Stimulated activated CD8-positive, alpha-beta memory T cell treated with anti-CD3 and anti-CD28 coated beads, Interleukin-12 subunit alpha, Interleukin-12 subunit beta, amount 100 ng/mL, for 4 hours (primary cell): ENCODE measurements at regions not wholly inside any gene's neighbourhood (a gene's known extent, or its start where the extent isn't known, plus 50 kb on each side); places are given as distances from the start of the nearest gene placed in this dataset.

ENCODE experiments used
- DNase-seq: peaks from one replicate; pipeline ENCODE4 v3.0.0-alpha.2; 2020; ENCODE audit warnings: low read depth

DNA sequence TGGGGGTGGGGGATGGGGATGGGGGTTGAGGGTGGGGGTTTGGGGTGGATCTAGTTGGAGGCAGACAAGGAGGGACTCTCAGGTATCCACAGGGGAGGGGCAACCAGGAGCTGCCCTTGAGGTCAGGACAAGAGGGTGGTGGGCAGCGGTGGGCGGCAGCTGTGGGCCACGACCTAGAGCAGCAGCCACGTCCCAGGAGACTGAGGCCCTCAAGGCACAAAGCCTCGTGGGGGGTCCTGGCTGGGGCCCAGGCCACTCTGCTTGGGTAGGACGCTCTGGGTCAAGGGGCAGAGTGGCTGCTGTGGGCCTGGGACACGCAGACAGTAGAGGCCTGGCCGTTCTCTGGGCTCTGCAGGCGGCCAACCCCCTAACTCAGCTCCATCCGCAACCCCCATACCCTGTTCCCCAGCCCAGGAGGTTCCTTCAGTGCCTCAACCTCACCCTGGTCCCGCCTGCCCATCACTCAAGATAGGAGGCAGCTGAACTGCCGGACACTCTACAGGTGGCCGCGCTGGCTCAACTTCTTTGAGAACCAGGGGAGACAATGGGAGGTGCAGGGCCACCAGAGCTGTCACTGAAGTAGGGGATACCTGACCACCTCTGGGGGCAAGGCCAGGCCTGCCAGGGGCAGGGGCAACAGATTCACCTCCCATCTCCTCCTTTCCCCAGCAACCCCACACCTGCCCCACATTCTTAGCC lies 75.6 kb downstream of the ENGASE start:
- no peak for DNase-seq

DNA sequence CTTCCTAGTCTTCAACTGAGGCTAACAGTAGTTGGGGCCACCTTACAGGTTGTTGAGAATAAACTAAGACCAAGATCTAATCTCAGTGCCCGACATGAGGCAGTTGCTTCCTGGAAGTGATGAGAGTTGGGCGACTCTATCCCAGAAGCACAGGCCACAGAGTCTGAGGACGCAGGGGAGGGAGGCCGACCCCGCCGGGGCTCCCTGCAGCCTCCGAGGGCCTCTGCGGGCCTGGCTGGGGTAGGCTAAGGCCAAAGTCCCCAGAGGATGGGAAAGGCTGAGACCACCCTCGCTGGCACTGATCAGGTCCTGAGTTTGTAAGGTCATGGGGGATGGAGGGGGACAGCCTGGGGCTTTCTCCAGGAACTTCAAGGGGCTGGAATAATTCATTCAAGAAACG lies 74.0 kb downstream of the ENGASE start:
- DNase-seq = no peak

DNA sequence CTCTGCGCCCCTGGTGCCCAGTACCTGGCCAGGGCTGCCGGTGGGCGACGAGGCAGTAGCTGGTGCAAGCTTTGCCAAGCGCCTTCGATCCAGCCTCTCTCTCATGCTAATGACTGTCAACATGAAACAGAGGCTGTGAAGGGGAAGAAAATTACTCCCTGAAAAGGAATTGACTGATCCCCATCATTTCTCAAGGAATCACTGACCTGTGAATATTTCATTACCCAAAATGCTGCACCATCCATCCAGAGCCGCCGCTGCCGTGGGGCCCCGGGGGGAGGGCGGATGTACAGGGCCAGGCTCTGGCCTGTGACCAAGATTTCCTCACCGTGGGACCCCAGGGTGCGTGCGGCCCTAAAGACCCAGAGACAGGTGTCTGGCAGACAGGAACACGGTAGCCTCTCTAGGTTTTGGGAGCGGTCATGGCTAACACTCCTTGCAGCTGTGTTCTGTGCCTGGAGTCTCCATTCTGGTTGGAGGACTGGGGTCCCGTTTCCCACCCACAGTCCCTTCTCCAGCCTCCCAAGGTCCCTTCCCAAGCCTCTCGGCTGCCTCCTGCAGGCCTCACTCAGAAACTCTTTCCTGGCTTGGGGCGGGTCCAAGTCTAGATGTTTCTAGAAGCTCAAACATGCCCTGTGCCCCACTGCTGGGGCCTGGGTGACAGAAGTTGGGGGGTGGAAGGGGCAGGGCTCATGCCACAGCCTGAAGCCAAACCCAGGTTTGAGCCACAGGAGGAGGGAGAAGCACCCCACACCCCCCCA lies 73.3 kb downstream of the ENGASE start:
- no peak for DNase-seq

DNA sequence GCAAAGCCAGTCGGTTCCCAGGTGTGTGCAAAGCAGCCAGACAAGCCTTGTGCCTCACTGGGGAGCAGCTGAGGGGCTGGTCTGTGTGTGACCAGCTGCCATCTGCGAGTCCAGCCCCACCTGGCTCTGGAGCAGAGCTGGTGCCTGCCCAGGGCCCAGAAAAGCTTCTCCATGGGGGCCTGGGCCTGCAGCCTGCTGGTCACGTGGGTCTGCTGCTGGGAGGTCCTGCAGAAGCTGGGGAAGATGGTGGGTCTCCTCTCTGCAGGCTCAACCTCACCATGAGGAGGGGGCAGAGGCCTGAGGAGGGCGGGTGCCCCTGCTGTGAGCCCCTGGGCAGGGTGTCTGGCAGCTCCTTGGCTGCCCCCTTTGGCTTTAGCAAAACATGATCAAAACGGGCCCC lies 71.9 kb downstream of the ENGASE start:
- DNase-seq = no peak

DNA sequence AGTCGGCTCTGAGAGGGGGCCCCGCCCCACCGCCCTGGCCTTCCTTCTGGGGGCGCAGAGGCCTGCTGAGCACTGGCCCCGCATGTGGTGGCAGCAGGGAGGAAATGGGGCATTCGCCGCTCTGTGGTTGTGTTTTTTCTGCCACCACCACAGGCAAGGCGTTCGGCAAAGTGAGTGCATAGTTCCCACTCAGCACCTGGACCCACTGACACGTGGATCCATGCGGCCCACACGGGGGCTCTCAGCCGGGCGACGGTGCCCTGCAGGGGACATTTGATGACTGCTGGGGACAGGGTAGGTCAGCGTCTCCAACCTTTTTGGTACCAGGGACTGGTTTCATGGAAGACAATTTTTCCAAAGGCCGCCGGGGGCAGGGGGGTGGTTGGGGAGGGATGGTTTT lies 70.9 kb downstream of the ENGASE start:
- no peak for DNase-seq

DNA sequence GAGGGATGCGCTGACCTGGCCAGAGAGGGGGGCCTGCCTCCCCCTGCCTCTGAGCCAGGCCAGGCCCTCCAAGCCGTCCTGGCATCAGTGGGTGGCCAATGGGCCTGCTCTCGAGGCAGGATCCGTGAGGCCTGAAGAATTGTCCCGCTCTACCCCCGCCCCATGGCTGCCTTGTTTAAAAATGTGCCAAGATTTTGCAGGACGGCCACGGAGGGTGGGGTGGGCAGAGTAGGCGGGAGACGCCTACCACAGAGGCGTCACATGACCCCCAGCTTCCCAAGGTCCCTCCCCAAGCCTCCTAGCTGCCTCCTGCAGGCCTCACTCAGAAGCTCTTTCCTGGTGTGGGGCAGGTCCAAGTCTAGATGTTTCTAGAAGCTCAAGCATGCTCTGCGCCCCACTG lies 69.5 kb downstream of the ENGASE start:
- DNase-seq = no peak

DNA sequence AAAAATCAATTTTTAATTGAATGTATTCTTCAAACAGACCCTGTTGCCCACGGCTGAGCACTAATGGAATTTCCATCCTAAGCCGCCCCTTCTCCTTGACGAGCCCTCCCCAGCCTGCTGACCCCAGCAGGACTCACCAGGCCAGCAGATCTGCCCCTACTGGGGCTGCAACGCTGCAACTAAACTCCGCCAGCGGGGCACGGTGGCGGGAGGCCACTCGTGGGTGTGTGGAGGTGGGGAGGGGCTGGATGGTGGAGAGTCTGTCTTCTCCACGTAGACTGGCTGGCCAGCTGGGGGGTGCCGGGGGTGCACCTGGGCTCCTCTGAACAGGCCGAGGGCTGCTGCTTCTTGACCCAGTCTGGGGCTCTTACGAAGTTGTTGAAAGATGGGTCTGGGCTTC lies 67.8 kb downstream of the ENGASE start:
- DNase-seq = no peak

DNA sequence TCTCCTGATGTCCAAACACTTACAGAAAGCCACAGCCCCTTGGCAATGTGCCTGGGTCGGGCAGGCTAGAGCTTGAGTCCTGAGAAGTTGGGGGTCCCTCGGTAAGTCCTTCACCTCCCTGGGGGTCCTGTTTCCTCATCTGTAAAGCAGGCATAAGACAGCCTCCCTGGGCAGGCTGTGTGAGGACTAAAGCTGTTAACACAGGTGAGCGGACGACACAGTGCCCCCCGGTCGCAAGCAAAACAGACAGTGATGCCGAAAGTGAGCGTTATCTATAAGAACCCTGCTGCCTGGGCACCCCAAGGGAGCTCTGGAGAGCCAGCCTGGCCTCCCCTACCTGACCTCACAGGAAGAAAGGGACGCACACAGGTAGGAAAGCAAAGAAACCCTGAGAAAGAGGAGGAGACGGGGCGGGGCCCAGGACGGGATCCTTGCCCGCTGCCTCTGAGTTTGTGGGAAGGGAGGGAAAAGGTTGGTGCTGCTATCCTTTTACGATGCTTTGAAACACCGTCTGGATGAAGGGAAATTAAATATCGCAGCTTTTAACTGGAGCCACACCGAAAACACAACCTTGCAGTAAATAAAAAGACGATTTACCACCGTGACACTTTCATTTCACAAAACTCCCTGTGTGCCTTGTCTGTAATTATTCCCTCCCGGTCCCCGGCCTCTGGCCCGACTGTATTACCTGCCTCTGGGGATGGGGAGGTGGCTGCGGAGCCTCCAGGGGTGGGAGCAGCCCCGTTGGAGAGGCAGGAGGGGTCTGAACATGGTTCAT lies 67.1 kb downstream of the ENGASE start:
- DNase-seq = no peak

DNA sequence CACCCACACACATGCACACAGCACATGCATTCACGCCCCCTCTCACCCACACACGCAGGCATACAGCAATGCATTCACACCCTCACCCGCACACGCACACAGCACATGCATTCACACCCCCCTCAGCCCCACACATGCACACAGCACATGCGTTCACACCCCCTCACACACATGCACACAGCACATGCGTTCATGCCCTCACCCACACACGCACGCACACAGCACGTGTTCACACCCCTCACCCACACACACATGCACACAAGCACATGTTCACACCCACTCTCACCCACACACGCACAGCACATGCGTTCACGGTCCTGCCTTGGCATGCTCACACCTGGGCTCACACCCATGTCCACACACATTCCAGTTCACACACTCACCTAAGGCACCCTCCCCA lies 64.2 kb downstream of the ENGASE start:
- DNase-seq = no peak

DNA sequence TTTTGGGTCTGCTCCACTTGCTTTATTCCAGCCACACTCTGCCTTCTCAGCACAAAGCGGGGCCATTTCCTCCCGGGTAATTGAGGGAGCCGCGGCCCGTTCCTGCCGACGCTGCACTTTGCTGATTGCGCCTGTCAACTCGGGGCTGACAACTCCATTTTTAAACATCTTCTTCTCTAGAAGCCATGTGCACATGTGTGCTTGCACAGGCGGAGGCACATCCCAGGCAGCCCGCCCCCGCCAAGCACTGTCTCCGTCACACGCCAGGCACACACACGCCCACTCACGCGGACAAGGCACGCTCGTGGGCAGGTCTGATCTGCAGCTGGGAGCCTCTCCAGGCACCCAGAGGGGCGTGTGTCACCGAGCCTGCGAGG lies 63.2 kb downstream of the ENGASE start:
- no peak for DNase-seq

DNA sequence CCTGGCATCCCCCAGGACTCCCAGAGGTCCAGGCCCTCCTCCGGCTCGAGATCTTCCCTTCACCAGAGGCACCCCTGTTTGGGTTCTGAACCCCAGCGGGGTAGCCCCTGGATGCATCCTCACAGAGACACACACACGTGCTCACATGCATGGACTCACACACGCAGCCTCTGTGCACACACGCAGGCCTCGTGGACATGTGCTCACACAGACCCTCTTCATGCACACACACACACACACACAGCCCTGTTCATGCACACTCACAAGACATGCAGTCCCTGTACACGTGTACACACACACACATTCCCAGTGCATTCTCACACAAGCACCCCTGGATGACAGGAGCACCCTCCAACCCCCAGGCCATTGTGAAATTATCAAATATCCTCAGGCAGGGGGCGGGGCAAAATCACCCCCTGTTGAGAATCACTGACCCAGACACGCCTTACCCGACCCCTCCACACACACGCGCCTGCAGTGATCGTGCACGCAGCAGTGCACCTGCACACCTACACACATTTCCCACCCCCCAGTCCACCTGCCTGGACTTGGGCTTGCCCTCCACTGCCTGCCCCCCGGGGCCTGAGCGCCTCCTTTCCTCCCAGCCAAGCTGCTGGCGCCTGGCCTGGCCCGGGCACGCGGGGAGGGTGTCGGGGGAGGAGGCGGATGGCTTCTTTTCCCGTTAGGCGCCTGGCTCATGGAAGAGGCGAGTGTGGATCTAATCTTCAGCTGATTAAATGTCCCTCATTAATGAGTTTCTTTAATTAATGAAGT lies 62.6 kb downstream of the ENGASE start:
- DNase-seq = no peak

DNA sequence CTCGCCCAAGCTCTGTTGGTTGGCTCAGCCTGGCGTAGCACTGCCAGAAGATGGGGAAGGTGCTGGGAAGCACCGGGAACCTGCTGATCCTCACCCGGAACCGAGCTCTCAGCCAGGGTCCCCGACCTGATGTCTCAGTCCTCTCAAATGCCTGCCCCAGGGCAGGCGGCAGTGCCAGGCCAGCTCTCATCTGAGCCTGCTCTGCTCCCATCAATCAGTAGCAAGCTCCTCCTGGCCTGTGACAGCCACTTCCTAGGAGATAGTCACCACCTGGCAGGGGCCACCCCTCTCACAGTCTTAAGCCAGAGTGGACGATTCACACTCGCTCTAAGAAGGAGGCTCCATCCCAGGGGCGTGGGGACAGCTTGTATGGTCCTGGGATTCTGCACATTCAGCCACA lies 62.0 kb downstream of the ENGASE start:
- no peak for DNase-seq
